NAMALWA (cell line): ENCODE measurements at regions not wholly inside any gene's neighbourhood (a gene's known extent, or its start where the extent isn't known, plus 50 kb on each side); places are given as distances from the start of the nearest gene placed in this dataset.
"Not testable (repeated sequence)": the region's sequence is repeated elsewhere in the genome, so short reads cannot be mapped to it uniquely, and the experiment has no call there.

Source experiments
- DNase-seq: peaks from one replicate; pipeline ENCODE4 v3.0.0-alpha.2; 2015; ENCODE audit warnings: low spot score

- DNase-seq = no peak
These were observed 306.6 kb upstream of the TGFBR2 start for GRCh38 chr3:30299674-30300385.

- no peak for DNase-seq
These were observed 305.6 kb upstream of the TGFBR2 start for GRCh38 chr3:30300809-30301208.

DNA sequence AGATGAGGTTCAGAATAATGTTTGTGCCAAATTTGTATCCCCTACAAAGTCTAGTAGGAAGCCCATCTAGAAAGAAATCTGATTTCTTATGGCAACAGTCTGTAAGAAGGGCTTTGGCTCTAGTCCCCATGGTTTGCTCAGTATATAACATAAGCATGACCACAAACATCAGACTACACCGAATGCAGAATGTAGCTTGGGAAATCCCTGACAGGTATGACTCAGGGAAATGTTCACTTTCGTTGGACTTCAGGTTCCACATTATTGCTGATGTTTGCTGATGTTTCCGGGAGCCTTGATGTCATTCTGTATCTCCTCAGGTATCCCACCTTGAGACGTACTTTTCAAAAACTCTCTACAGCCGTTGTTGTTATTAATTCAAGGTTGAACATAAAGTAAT lies 304.4 kb upstream of the TGFBR2 start:
- DNase-seq = no peak

DNA sequence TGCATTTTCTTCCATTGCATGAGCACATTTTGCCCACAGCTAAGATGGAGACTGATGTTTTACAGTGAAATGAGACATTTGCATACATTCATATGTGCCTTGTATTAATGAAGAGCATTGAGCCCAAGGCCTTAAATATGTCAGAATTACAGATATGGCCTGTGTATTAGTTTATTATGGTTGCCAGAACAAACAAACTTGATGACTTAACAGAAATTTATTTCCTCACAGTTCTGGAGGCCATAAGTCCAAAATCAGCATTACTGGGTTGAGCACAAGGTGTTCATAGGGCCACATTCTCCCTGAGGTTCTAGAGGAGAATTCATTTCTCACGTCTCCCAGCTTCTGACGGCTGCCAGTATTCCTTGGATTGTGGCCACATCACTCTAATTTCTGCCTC lies 302.6 kb upstream of the TGFBR2 start:
- DNase-seq = no peak

DNA sequence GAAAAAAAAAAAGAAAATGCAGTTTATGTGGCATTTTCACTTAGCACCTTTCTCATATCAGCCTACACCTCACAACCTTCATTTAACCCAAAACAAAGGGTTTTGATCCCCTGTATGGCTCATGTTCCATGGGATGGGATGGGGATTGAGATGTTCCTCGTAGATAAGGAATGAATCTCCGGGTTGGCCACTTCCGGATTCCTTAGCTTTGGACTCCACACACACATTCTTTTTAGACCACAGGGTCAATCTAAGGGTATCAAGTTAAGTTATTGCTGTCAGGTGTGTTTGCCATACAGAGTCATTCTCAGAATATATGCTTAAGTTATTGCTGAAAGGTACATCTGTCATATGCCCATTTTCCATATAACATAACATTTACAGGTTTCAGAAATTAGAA lies 301.4 kb upstream of the TGFBR2 start:
- no peak for DNase-seq

- no peak for DNase-seq
These were observed 299.5 kb upstream of the TGFBR2 start for GRCh38 chr3:30306896-30307295.

DNA sequence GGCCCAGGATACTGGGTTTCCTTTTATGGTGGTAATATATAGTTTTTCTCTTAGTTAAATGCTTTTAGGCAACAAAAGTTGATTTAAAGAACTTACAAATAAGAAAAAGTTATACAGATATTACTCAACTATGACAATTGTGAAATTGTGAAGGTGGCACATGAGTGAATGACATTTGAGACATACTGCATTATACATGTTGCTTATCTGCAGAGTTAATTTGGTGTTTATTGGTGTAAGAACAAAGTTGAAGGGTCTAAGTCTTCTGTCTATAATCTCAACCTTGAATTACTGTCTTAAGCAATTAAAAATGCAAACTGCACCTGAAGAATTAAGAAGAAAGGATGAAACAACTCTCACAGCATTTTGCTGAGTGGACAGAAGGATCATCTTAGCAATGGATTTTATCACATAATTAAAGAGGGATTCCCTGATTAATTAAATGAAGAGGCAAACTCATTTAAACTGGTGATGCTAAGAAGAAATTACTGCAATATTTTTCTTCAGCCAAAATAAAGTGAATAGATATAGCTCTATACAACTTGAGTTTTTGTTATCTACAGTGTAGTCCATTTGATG lies 298.9 kb upstream of the TGFBR2 start:
- DNase-seq = no peak

DNA sequence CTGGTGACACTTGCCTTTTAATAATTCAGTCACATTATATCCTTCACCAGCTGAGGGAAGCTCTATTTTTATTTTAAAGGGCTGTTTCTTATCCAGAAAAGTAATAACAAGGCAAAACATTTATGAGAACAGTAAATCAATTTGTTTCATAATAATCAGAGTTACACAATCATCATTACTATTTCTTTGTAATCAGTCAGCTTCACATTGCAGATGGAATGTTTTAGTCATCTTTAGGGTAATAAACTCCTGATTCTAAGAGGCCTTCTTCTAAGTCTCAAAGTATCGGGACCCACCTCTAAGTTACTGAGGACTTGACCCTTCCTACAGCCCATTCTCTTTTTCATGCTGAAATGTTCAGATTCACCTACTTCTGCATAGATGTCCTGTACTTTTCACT lies 298.3 kb upstream of the TGFBR2 start:
- DNase-seq = no peak

DNA sequence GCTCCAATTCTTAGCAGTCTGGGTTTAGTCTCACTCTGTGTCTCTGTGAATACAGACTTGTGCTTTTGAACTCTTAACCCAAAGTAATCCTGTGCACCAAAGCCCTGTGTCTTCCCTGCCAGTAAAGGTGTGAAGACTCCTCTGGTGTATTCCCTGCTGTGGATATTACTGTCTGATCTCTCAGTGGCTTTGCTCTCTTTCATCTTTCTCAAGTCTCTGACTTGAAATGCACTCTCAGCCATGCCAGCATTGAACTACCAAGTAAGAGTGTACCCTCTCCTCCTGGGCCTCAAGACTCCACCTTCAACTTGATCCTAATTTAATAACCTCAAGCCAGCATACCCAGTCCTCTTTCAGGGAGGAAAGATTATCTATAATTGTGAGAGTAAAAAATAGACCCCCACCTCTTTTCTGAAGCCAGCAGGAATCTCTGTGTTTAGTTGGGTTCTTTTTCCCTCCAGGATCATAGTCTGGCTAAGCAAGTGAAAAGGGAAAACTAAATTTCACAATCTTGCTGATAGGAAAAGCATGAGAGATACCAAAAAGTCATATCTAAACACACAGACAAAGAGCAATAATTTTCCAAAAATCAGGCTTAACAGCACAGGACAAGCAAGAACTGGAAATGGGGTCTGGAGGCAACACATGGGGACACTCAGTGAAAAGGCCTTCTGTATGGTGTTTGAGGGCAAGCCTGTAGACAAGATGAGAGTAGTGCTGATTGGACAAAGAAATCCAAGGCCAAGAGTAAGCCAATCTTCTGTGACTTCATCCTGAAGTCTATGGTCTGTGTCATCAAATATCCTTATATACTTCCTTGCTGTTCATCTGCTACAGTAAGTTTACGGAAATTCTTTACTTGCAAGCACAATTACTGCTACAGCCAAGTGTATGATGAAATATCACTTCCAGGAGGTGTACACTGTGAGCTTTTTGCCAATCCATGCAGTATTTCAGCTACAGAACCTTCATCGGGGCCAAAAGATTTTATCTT lies 296.1 kb upstream of the TGFBR2 start:
- no peak for DNase-seq

- no peak for DNase-seq
These were observed 294.6 kb upstream of the TGFBR2 start for GRCh38 chr3:30311781-30312180.

- DNase-seq = no peak
These were observed 292.6 kb upstream of the TGFBR2 start for GRCh38 chr3:30313840-30314239.

- DNase-seq = no peak
These were observed 291.6 kb upstream of the TGFBR2 start for GRCh38 chr3:30314757-30315325.

DNA sequence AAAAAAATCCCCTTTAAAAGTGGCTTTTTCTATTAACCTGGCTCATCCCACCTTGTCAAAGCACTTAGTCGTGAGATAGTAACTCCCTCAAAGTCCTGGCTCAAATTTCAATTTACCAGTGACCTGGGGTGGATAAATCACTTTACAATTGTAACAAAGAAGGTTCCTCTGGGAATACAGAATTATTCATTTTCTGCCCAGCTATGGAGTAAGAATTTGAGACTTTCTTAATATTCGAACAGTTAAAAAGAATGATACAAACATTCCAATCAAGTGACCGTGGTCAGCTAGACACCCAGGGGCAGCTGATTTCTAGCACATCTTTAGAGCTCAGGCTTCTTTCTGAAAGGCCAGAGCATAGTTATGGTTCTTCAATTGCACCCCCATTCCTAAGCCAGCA lies 291.0 kb upstream of the TGFBR2 start:
- DNase-seq = no peak

- no peak for DNase-seq
These were observed 288.8 kb upstream of the TGFBR2 start for GRCh38 chr3:30317561-30317960.

GRCh38 chr3:30318110-30318509 lies 288.3 kb upstream of the TGFBR2 start:
- DNase-seq = no peak

DNA sequence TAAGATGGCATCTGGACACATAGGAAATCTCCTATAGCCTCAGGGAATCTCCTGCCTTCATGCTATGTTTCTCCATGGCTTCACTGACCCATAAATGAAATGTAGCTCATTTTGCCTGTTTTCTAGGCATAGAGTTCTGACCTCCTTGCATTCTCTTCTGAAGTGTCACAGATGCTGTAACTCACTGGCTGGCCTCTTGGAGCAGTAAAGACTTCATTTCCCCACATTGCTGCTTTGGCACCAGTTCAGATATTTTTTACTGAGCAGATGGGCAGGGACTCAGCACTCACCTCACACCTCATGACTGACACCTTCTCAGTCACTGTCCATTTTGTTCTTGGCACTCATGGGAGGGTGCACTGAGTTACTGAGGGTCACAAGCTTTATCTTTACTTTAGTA lies 286.7 kb upstream of the TGFBR2 start:
- DNase-seq = peak; percentile 60

DNA sequence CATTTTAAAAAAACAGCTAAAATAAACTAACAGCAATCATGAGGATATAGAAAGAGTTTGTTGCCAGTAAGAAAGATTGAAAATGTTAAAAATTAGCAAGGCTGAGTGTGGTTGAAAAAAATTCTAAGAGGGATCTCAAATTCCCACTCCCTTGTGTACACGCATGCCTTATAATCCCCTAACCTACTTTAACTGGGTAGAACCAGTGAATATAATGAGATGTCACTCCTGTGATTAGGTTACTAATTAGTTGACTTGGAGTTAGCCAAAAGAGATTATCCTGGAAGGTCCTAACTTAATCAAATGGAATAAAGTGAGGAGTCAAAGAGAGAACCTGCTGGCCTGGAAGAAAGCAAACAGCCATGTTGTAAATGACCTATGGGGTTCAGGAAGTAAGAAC lies 286.0 kb upstream of the TGFBR2 start:
- DNase-seq = no peak

DNA sequence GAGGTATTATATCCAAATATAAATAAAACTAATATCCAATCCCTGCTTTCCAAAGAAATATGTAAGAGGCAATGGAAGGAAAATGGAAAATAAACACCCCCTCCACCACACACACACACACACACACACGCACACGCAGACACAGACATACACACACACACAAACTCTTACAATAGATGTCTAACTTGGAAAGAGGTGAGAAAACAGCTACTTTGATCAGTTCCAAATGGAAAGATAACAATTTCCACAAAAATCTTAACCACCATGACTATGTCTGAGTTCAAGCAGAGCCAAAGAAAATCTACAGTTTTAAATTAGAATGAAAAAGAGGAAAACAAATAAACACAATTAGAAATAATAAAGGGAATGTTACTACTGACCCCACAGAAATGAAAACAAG lies 285.3 kb upstream of the TGFBR2 start:
- DNase-seq = no peak

DNA sequence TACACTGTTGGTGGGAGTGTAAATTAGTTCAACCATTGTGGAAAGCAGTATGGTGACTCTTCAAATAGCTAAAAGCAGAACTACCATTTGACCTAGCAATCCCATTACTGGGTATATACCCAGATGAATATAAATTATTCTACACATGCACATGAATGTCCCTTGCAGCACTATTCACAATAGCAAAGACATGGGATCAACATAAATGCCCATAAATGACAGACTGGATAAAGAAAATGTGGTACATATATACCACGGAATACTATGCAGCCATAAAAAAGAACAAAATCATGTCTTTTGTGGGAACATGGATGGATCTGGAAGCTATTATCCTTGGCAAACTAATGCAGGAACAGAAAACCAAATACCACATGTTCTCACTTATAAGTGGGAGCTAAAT lies 282.8 kb upstream of the TGFBR2 start:
- DNase-seq = not testable (repeated sequence)

- DNase-seq = no peak
These were observed 281.8 kb upstream of the TGFBR2 start for GRCh38 chr3:30324587-30324986.

DNA sequence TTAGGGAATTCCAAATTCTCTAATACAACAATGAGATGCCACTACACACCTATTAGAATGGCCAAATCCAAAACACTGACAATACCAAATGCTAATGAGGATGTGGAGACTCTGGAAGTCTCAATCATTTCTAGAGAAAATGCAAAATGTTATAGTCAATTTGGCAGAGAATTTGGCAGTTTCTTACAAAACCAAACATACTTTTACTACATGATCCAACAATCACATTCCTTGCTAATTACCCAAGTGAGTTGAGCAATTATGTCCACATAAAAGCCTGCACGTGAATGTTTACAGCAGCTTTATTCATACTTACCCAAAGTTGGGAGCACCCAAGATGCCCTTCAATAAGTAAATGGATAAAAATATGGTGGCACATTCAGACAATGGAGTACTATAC lies 278.4 kb upstream of the TGFBR2 start:
- DNase-seq = not testable (repeated sequence)

DNA sequence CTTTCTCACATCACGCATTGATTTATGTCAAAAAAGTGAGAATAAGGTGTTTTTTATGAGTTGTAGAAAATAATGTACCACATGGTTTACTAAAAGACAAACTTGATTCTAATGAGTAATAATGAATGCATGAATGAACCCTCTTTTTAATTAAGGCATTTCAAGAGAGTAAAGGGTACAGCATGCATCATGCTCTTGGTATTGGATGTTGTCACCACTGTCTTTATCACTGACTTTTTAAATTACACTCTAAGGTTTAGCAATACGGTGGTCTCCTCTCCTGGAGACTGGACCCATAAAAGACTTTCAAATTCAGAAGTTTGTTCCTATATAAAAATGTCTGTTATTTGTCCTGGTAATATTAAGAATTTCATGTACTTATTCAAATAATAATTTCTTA lies 277.5 kb upstream of the TGFBR2 start:
- DNase-seq = not testable (repeated sequence)

GRCh38 chr3:30331519-30331918 lies 274.9 kb upstream of the TGFBR2 start:
- no peak for DNase-seq
